BLaER1 treated with 17β-estradiol and CSF1 and Interleukin-3, amounts not matched to agents 10 nM and 100 nM (cell line): ENCODE measurements at regions not wholly inside any gene's neighbourhood (a gene's known extent, or its start where the extent isn't known, plus 50 kb on each side); places are given as distances from the start of the nearest gene placed in this dataset.

Source experiments
- H3K27ac ChIP-seq, 11 experiments: shearing (Covaris generic); formaldehyde crosslinking; 2 replicates each; pipeline ENCODE4 v1.8.1; 2022
- H3K27me3 ChIP-seq, 11 experiments: shearing (Covaris generic); formaldehyde crosslinking; 2 replicates each; pipeline ENCODE4 v1.8.1; 2022
- H3K36me3 ChIP-seq, 11 experiments: shearing (Covaris generic); formaldehyde crosslinking; 2 replicates each; pipeline ENCODE4 v1.8.1; 2022
- H3K4me1 ChIP-seq, 10 experiments: shearing (Covaris generic); formaldehyde crosslinking; 2 replicates each; pipeline ENCODE4 v1.8.1; 2022
- H3K4me2 ChIP-seq, 11 experiments: shearing (Covaris generic); formaldehyde crosslinking; 2 replicates each; pipeline ENCODE4 v1.8.1; 2022
- H3K4me3 ChIP-seq, 10 experiments: shearing (Covaris generic); formaldehyde crosslinking; 2 replicates each; pipeline ENCODE4 v1.8.1; 2022
- H3K9ac ChIP-seq, 11 experiments: shearing (Covaris generic); formaldehyde crosslinking; 2 replicates each; pipeline ENCODE4 v1.8.1; 2022
- H3K9me3 ChIP-seq, 11 experiments: shearing (Covaris generic); formaldehyde crosslinking; replicated peaks in 1 of 11; 2 replicates each; pipeline ENCODE4 v1.8.1; 2022
- H4K20me1 ChIP-seq, 11 experiments: shearing (Covaris generic); formaldehyde crosslinking; 2 replicates each; pipeline ENCODE4 v1.8.1; 2022
- Cebpa-rat ChIP-seq, 11 experiments: shearing (Covaris generic); IDR thresholded peaks; 2 replicates each; pipeline ENCODE4 v1.8.1; 2022

DNA sequence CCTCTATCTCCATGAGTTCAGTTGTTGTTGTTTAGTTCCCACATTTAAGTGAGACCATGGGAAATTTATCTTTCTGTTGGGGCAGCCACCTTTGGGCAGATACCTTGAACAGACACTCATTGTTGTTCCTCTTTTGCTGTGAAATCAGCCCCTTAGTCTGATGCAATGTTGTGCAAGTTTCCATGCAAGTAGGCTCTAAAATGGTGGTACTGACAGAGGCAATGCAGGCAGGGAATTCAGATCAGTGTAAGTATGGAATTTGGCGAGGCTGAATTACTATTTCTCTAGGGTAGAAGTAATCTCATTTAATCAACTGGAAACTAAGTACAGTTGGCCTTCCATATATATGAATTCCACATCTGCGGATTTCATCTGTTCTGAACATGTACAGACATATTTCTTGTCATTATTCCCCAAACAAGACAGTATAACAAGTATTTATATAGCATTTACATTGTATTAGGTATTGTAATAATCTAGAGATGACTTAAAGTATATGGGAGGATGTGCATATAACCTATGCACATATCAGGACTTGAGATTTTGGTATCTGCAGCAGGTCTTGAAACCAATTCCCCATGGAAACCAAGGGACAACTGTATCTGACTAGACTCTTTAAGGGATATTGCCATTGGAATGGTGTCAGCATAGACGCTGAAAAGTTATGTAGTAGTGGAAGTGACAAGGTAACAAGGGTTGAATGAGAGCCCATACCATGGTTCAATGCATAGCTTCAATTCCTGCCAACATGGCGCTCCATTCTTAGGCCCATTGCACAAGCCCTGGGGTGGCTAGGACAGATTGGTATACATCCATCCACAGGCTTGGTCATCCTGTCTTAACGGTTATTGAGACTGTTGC is 281.5 kb upstream of the HTR2A start:
- Histone ChIP-seq H3K27ac (no peak overlapping the region), H3K36me3 (no peaks in the 10 kb centered on the region), H3K27me3 (no peaks in the 10 kb centered on the region), H3K4me2 (0 out of 22 replicates have a peak overlapping the region, but pooled peaks of 1 of the 11 experiments have one; percentile 25), H3K9ac (no peak overlapping the region), H3K4me3 (no peak overlapping the region), H3K9me3 (no peaks in the 10 kb centered on the region), H3K4me1 (peaks cover 0 to 28% (median 7%) of the 10 kb centered on the region in 10 experiments; a peak in 10 of 20 replicates), H4K20me1 (no peaks in the 10 kb centered on the region)
- no peak for TF ChIP-seq Cebpa-rat (IDR thresholded peaks at IDR 0.05)

DNA sequence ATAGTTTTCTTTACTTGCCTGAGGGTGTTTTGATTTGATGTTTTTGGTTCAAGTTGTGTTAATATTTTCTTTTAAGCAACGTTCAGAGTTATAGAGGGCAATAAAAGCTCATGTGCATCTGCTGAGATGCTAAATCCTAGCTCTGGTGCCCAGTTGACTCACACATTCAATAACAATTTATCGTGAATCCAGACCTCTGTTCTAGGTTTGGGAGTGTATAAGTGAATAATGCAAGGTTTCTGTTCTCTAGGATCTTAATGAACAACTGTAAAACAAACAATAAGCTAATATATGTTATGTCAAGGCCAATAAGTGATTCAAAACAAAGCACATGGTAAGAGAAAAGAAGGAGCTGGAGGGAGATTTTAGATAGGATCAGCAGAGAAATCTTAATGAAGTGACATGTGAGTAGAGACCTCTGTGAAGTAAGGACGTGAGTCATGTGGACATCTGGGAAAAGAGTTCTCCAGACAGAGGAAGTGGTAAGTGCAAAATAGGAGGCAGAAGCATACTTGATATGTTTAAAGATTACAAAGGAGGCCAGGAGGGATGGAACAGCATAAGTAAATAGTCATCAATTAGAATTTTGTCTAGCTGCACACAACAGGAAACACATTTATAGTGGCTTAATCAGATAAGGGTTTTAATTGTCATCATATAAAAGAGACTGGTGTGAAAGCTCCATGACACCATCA is 278.5 kb upstream of the HTR2A start:
- no peak overlapping the region for H3K9ac ChIP-seq
- no peaks in the 10 kb centered on the region for H4K20me1 ChIP-seq
- peaks cover 0 to 28% (median 7%) of the 10 kb centered on the region in 10 experiments; a peak in 10 of 20 replicates for H3K4me1 ChIP-seq
- no peak for TF ChIP-seq Cebpa-rat (IDR thresholded peaks at IDR 0.05)
- peak overlapping the region in 3 of 11 experiments; percentile 1 to 46 (median 33); a peak in 3 of 22 replicates for H3K27ac ChIP-seq
- no peaks in the 10 kb centered on the region for H3K9me3 ChIP-seq
- no peak overlapping the region for H3K4me3 ChIP-seq
- no peaks in the 10 kb centered on the region for H3K36me3 ChIP-seq
- H3K27me3 ChIP-seq = no peaks in the 10 kb centered on the region
- peak overlapping the region in 6 of 11 experiments; percentile 4 to 65 (median 38); a peak in 9 of 22 replicates for H3K4me2 ChIP-seq

DNA sequence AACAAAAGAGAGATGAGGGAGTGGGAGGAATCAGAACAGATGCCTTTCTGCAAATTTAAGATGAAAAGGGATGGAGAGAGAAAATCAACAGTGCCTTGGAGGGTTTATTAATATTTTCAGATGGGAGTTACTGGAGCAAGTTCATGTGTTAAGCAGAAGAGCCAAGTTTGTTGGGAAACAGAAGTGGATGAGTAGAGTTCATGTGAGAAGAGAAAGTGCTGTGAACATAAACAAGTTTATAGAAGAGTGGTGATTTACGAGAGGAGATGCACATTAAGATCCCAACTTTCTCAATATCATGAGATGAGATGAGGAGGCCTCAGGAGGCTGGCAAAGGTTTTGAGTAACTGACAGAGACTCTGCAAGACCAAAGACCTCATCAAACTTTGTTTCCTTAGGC is 274.1 kb upstream of the HTR2A start:
- Histone ChIP-seq H3K36me3 (no peaks in the 10 kb centered on the region), H3K27ac (no peak overlapping the region), H3K4me1 (peaks cover 0 to 41% (median 7%) of the 10 kb centered on the region in 10 experiments; a peak in 10 of 20 replicates), H4K20me1 (no peaks in the 10 kb centered on the region), H3K27me3 (no peaks in the 10 kb centered on the region), H3K9me3 (no peaks in the 10 kb centered on the region), H3K4me3 (no peak overlapping the region), H3K9ac (no peak overlapping the region), H3K4me2 (no peak overlapping the region)
- no peak for TF ChIP-seq Cebpa-rat (IDR thresholded peaks at IDR 0.05)

DNA sequence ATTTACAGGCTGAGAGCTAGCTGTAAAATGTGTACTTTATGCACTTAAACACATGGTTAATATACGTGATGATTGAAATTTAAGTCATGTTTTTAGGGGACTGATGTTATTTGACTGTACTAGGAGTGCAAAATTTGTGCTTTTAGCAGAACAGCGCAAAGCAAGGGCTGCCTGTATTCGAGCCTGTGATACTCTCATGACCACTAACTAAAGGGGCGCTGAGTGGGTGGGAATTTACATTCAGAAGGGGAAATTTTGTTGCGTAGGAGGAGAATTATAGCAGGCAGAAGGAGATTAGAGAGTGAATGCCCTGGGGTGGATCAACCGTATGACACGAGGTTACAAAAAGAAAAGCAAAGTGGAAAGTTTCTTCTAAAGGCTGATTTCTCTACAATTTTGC is 271.8 kb upstream of the HTR2A start:
- no peaks in the 10 kb centered on the region for H3K36me3 ChIP-seq
- H3K27me3 ChIP-seq = no peaks in the 10 kb centered on the region
- no peaks in the 10 kb centered on the region for H4K20me1 ChIP-seq
- H3K4me1 ChIP-seq = peaks cover 0 to 19% (median 0%) of the 10 kb centered on the region in 10 experiments; a peak in 6 of 20 replicates
- H3K4me3 ChIP-seq = no peak overlapping the region
- no peak overlapping the region for H3K9ac ChIP-seq
- no peaks in the 10 kb centered on the region for H3K9me3 ChIP-seq
- peak overlapping the region in 2 of 11 experiments; percentile 52 to 57; a peak in 4 of 22 replicates for H3K4me2 ChIP-seq
- H3K27ac ChIP-seq = no peak overlapping the region
- TF ChIP-seq Cebpa-rat (IDR thresholded peaks at IDR 0.05) = no peak

DNA sequence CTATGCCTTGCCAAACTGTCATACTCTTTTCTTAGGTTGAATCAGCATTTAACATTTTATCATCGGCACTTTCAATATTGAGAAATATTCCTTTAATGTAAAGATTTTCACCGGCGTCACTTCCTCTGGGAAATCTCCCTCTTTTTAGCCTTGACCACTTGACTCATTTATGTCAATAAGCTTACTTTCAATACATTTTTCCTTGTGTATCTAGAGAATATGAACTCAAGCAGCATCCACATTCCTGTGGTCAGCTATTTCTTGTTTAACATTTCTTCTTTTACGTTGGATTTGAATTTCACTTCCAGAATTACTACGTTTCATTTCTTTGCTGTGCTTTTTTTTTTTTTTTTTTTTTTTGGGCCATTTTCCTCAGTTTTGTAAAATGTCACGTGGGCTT is 271.2 kb upstream of the HTR2A start:
- peaks cover 0 to 16% (median 0%) of the 10 kb centered on the region in 10 experiments; a peak in 6 of 20 replicates for H3K4me1 ChIP-seq
- no peaks in the 10 kb centered on the region for H3K27me3 ChIP-seq
- H3K9ac ChIP-seq = no peak overlapping the region
- H3K27ac ChIP-seq = no peak overlapping the region
- peak overlapping the region in 2 of 11 experiments; percentile 52 to 57; a peak in 3 of 22 replicates for H3K4me2 ChIP-seq
- H3K4me3 ChIP-seq = no peak overlapping the region
- H3K9me3 ChIP-seq = no peaks in the 10 kb centered on the region
- no peaks in the 10 kb centered on the region for H3K36me3 ChIP-seq
- H4K20me1 ChIP-seq = no peaks in the 10 kb centered on the region
- TF ChIP-seq Cebpa-rat (IDR thresholded peaks at IDR 0.05) = no peak

DNA sequence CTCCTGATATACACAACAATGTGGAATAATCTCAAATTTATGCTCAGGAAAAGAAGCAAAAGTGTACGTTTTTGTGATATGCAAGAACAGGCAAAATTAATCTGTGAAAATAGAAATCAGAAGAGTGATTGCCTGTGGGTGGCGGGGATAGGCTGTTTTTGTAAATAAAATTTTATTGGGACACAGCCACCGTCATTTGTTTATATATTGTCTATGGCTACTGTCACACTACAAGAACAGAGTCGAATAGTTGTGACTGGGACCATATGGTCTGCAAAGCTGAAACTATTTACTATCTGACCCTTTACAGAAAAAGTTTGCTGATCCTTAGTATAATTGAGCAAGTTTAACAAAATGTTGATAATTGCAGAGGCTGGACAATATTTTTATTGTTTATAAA is 269.5 kb upstream of the HTR2A start:
- Histone ChIP-seq H3K4me2 (no peak overlapping the region), H3K27ac (no peak overlapping the region), H3K9ac (no peak overlapping the region), H4K20me1 (no peaks in the 10 kb centered on the region), H3K4me1 (peaks cover 0 to 16% (median 0%) of the 10 kb centered on the region in 10 experiments; a peak in 6 of 20 replicates), H3K9me3 (peaks cover 0 to 5% (median 3%) of the 10 kb centered on the region in 11 experiments; a peak in 14 of 22 replicates), H3K36me3 (no peaks in the 10 kb centered on the region), H3K27me3 (no peaks in the 10 kb centered on the region), H3K4me3 (no peak overlapping the region)
- TF ChIP-seq Cebpa-rat (IDR thresholded peaks at IDR 0.05) = no peak

DNA sequence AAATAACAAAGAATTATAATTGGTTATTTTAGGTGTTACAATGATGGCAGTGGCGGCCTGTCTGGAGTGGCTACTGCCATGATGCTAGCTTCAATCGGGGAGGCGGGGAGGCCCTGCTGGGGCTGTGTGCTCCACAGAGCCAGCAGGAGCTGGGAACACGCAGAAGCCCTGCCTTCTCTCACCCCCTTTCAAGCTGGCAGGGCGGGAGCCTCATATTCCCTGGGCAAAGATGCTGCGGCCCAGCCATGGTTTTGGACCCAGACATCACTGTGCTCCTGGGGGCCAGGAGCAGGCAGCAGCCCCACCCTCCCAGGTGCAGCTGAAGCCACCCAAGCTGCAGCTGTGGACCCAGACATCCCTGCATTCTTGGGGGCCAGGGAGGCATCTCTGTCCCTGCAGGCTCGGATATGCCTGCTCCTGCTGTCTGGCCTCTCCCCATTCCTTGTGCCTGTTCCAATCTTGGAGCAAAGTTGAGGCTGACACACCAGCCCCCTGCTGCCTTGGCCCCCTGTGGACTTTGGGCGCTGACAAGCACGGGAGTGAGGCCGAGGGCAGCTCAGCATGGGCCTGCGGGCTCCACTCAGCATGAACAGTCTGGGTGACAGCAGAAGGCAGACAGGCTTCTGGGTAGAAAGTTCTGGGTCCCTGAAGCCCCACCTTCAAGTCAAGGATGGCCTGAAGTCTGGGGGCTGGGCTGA is 263.1 kb upstream of the HTR2A start:
- peaks cover 0 to 21% (median 19%) of the 10 kb centered on the region in 11 experiments; a peak in 16 of 22 replicates for H3K9me3 ChIP-seq
- no peak overlapping the region for H3K27ac ChIP-seq
- H3K4me1 ChIP-seq = no peaks in the 10 kb centered on the region
- no peaks in the 10 kb centered on the region for H4K20me1 ChIP-seq
- H3K4me2 ChIP-seq = no peak overlapping the region
- H3K9ac ChIP-seq = no peak overlapping the region
- H3K27me3 ChIP-seq = no peaks in the 10 kb centered on the region
- TF ChIP-seq Cebpa-rat (IDR thresholded peaks at IDR 0.05) = no peak
- H3K4me3 ChIP-seq = no peak overlapping the region
- H3K36me3 ChIP-seq = no peaks in the 10 kb centered on the region

DNA sequence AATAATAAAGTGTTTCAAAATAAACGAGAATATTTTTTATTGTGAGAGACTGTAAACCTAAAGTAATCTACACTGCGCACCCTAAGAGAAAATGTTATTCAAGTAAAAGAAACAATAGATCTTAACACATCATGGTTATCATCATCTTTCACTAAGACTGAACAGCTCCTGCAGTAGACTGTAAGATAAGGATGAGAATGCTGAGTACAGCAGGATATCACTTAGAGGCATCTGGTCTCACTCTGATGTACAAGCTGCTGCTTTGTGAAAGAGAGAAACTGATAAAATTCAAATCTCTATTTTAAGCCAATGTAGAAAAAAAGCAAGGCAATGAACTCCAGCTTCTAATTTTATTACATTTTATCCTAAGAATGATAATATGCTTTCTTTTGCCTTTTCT is 261.7 kb upstream of the HTR2A start:
- Histone ChIP-seq H4K20me1 (no peaks in the 10 kb centered on the region), H3K4me3 (no peak overlapping the region), H3K9ac (no peak overlapping the region), H3K27ac (no peak overlapping the region), H3K36me3 (no peaks in the 10 kb centered on the region), H3K4me1 (no peaks in the 10 kb centered on the region), H3K27me3 (no peaks in the 10 kb centered on the region), H3K4me2 (no peak overlapping the region), H3K9me3 (peaks cover 0 to 21% (median 19%) of the 10 kb centered on the region in 11 experiments; a peak in 16 of 22 replicates)
- TF ChIP-seq Cebpa-rat (IDR thresholded peaks at IDR 0.05) = no peak

DNA sequence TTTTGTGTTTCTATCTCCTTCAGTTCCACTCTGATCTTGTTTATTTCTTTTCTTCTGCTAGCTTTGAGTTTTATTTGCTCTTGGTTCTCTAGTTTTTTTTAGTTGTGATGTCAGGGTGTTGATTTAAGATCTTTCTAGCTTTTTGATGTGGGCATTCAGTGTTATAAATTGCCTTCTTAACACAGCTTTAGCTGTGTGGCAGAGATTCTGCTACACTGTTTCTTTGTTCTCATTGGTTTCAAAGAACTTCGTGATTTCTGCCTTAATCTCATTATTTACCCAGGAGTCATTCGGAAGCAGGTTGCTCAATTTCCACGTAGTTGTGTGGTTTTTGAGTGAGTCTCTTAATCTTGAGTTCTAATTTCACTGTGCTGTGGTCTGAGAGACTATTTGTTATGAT is 251.7 kb upstream of the HTR2A start:
- TF ChIP-seq Cebpa-rat (IDR thresholded peaks at IDR 0.05) = no peak
- no peaks in the 10 kb centered on the region for H3K9me3 ChIP-seq
- no peaks in the 10 kb centered on the region for H3K4me1 ChIP-seq

More for the DNA sequence above, 251.7 kb upstream of the HTR2A start:
- no peaks in the 10 kb centered on the region for H3K36me3 ChIP-seq
- H3K4me2 ChIP-seq = no peak overlapping the region
- no peak overlapping the region for H3K4me3 ChIP-seq
- H3K27ac ChIP-seq = no peak overlapping the region
- H3K27me3 ChIP-seq = no peaks in the 10 kb centered on the region
- no peak overlapping the region for H3K9ac ChIP-seq
- no peaks in the 10 kb centered on the region for H4K20me1 ChIP-seq
